K562 (cell line): ENCODE measurements at regions not wholly inside any gene's neighbourhood (a gene's known extent, or its start where the extent isn't known, plus 50 kb on each side); places are given as distances from the start of the nearest gene placed in this dataset.

Experiments
- ATAC-seq: fragments of 200-7000 bp; cut with Tn5 transposase; 3 replicates; pipeline ENCODE4 v1.9.1; 2020; ENCODE audit warnings: moderate library complexity
- BruUV-seq: library from RNA; stranded (reverse); fragments of 400-500 nt; replicated peaks from 2 replicates; lab custom pipeline; 2021; lab: Mats Ljungman, UMichigan
- CTCF ChIA-PET: fragments of 300-600 bp; formaldehyde crosslinking; extraction: SDS; loops from one replicate; lab custom pipeline; 2021; ENCODE audit warnings: low intra/inter-chr PET ratio; lab: Yijun Ruan, JAX
- POLR2A ChIA-PET: fragments of 300-600, 350-650 bp; sonication (Branson Sonifier 250); formaldehyde crosslinking; extraction: SDS; loops from one replicate; lab custom pipeline; 2021; ENCODE audit warnings: antibody characterized with exemption, inconsistent platforms; lab: Yijun Ruan, JAX
- DNase-seq, 4 experiments: peaks; one replicate each; pipeline versions ENCODE4 v3.0.0 to v3.0.0-alpha.2; 2011 to 2018; ENCODE audit warnings: low spot score in 3 of 4, mixed read lengths in 3 of 4; ENCODE audit errors: extremely low read depth in 1 of 4
- FAIRE-seq: peaks from 2 replicates; lab custom pipeline; 2011; peaks lifted over from hg19 to GRCh38; lab: Jason Lieb, UNC
- H2AFZ ChIP-seq: 2 replicates; pipeline ENCODE4 v1.6.0; 2011; ENCODE audit warnings: low read depth, low read length, control low read depth, inconsistent platforms
- H3K27ac ChIP-seq: fragments of 200-600 bp; 3 replicates; pipeline ENCODE4 v1.8.0; 2011; ENCODE audit warnings: low read depth, mild to moderate bottlenecking, control low read depth, inconsistent platforms, low read length, moderate library complexity, mixed read lengths; ENCODE audit errors: extremely low read depth
- H3K27me3 ChIP-seq, 2 experiments: fragments of 300-600 bp in 1 of 2; 2 replicates in 1 of 2; 3 replicates in 1 of 2; pipeline versions ENCODE4 v1.6.0 to v1.8.0; 2011; ENCODE audit warnings: inconsistent platforms in 2 of 2, low read length in 2 of 2, mild to moderate bottlenecking in 1 of 2, mixed read lengths in 1 of 2, moderate library complexity in 1 of 2; ENCODE audit not compliant: control insufficient read depth in 2 of 2, insufficient read depth in 2 of 2
- H3K36me3 ChIP-seq: fragments of 300-600 bp; 3 replicates; pipeline ENCODE4 v1.8.0; 2011; ENCODE audit warnings: mild to moderate bottlenecking, low read length, inconsistent platforms; ENCODE audit not compliant: control insufficient read depth, insufficient read depth
- H3K4me1 ChIP-seq, 2 experiments: fragments of 200-600 bp in 1 of 2; replicated peaks in 1 of 2; 2 replicates in 1 of 2; 3 replicates in 1 of 2; pipeline versions ENCODE4 v1.5.1 to v1.8.0; 2011; ENCODE audit warnings: inconsistent platforms in 2 of 2, low read length in 2 of 2, mild to moderate bottlenecking in 1 of 2, mixed read lengths in 1 of 2, moderate library complexity in 1 of 2; ENCODE audit not compliant: control insufficient read depth in 2 of 2, insufficient read depth in 2 of 2
- H3K4me2 ChIP-seq: 2 replicates; pipeline ENCODE4 v1.6.1; 2011; ENCODE audit warnings: low read length, control low read depth, inconsistent platforms, mixed read lengths; ENCODE audit not compliant: insufficient read depth
- H3K4me3 ChIP-seq: fragments of 200-600 bp; sonication (generic), shearing (Covaris generic); 2 replicates; pipeline ENCODE4 v1.5.1; 2016; ENCODE audit warnings: control low read depth, inconsistent platforms
- H3K79me2 ChIP-seq: fragments of 200-600 bp; 3 replicates; pipeline ENCODE4 v1.8.0; 2011; ENCODE audit warnings: low read length, inconsistent platforms; ENCODE audit not compliant: control insufficient read depth, insufficient read depth
- H3K9ac ChIP-seq, 2 experiments: 2 replicates each; pipeline versions ENCODE4 v1.6.0 to v1.6.1; 2011; ENCODE audit warnings: low read depth in 2 of 2, low read length in 2 of 2, control low read depth in 1 of 2, inconsistent platforms in 1 of 2, mild to moderate bottlenecking in 1 of 2, mixed read lengths in 1 of 2; ENCODE audit not compliant: insufficient read depth in 1 of 2
- H3K9me1 ChIP-seq: one replicate; pipeline ENCODE4 v1.6.0; 2011; ENCODE audit warnings: inconsistent platforms, mild to moderate bottlenecking, low read length, moderate library complexity; ENCODE audit not compliant: control insufficient read depth, insufficient read depth
- H3K9me3 ChIP-seq: replicated peaks from 2 replicates; pipeline ENCODE4 v1.5.1; 2011; ENCODE audit warnings: low read depth, low read length, inconsistent platforms; ENCODE audit not compliant: control insufficient read depth, insufficient read depth
- H4K20me1 ChIP-seq: replicated peaks from 2 replicates; pipeline ENCODE4 v1.6.1; 2011; ENCODE audit warnings: low read length, inconsistent platforms, mixed read lengths; ENCODE audit not compliant: control insufficient read depth, insufficient read depth
- CEBPG ChIP-seq, 3 experiments: fragments of 200-800 bp in 1 of 3; sonication (Bioruptor generic) in 1 of 3; sonication (generic) in 1 of 3; formaldehyde crosslinking in 1 of 3; IDR thresholded peaks in 2 of 3; conservative IDR thresholded peaks in 1 of 3; 2 replicates each; pipeline versions ENCODE4 v1.6.1 to v1.8.0; 2016 to 2022; ENCODE audit warnings: missing compliant biosample characterization in 2 of 3, missing genetic modification characterization in 2 of 3, mild to moderate bottlenecking in 1 of 3, missing genetic modification reagents in 1 of 3
- CGGBP1 ChIP-seq: fragments of 250-450 bp; sonication (Bioruptor Pico); IDR thresholded peaks from 2 replicates; pipeline ENCODE4 v1.9.0; 2021; ENCODE audit warnings: mild to moderate bottlenecking
- E2F3 ChIP-seq: fragments of 250-450 bp; sonication (Bioruptor Pico); IDR thresholded peaks from 2 replicates; pipeline ENCODE4 v1.4.0; 2020; ENCODE audit warnings: mild to moderate bottlenecking
- FOSL1 ChIP-seq: fragments of 200-800 bp; sonication (Bioruptor generic); conservative IDR thresholded peaks from 2 replicates; pipeline ENCODE4 v1.6.1; 2016; ENCODE audit warnings: missing genetic modification characterization, missing compliant biosample characterization
- GTF2F1 ChIP-seq: IDR thresholded peaks from 2 replicates; pipeline ENCODE4 v1.6.1; 2011; ENCODE audit warnings: low read depth, low read length, improper control_type of control experiment
- MNT ChIP-seq, 2 experiments: fragments of 450-650 bp; conservative IDR thresholded peaks; 2 replicates each; pipeline ENCODE4 v1.6.1; 2017; ENCODE audit warnings: mild to moderate bottlenecking in 2 of 2, moderate library complexity in 2 of 2
- NELFE ChIP-seq: IDR thresholded peaks from 2 replicates; pipeline ENCODE4 v1.6.1; 2011; ENCODE audit warnings: mild to moderate bottlenecking; ENCODE audit not compliant: insufficient read depth, insufficient read length
- NR1H2 ChIP-seq: sonication (generic); formaldehyde crosslinking; IDR thresholded peaks from 2 replicates; pipeline ENCODE4 v1.4.0; 2020; ENCODE audit warnings: mild to moderate bottlenecking, missing genetic modification reagents
- SMARCA4 ChIP-seq: fragments of 450-650 bp; IDR thresholded peaks from 2 replicates; pipeline ENCODE4 v1.6.1; 2016
- TCFL5 ChIP-seq: fragments of 250-450 bp; sonication (Bioruptor Pico); conservative IDR thresholded peaks from 2 replicates; pipeline ENCODE4 v1.6.1; 2021; ENCODE audit warnings: mild to moderate bottlenecking, moderate library complexity, matching md5 sums
- THRAP3 ChIP-seq: fragments of 450-650 bp; IDR thresholded peaks from 2 replicates; pipeline ENCODE4 v1.6.1; 2016; ENCODE audit warnings: mild to moderate bottlenecking, inconsistent platforms, borderline replicate concordance
- ZFX ChIP-seq: sonication (generic); formaldehyde crosslinking; IDR thresholded peaks from 2 replicates; pipeline ENCODE4 v1.8.0; 2022; ENCODE audit warnings: mild to moderate bottlenecking, missing genetic modification reagents, moderate library complexity
- ZNF146 ChIP-seq: IDR thresholded peaks from one replicate; pipeline ENCODE4 v1.6.1; 2018; ENCODE audit warnings: missing compliant biosample characterization; ENCODE audit not compliant: unreplicated experiment
- ZNF197 ChIP-seq: fragments of 200-800 bp; sonication (Bioruptor generic); IDR thresholded peaks from 2 replicates; pipeline ENCODE4 v1.6.1; 2016; ENCODE audit warnings: low read depth, missing genetic modification characterization, missing compliant biosample characterization
- ZNF511 ChIP-seq: sonication (generic); formaldehyde crosslinking; IDR thresholded peaks from 2 replicates; pipeline ENCODE4 v1.8.0; 2022; ENCODE audit warnings: mild to moderate bottlenecking, missing genetic modification reagents
- WGBS: fragments of 100-300 bp; shearing (Covaris generic); methylation state at CpG from one replicate; pipeline ENCODE4 v1.1.6; 2016; ENCODE audit warnings: low coverage, mixed read lengths; ENCODE audit not compliant: insufficient coverage; ENCODE audit errors: missing lambda C conversion rate; 5-methylcytosine and 5-hydroxymethylcytosine counted together
- in situ Hi-C: fragments of 300-500 bp; cut with MboI; formaldehyde crosslinking; loops from 4 replicates; pipeline ENCODE4 v1.15.0; 2018; ENCODE audit warnings: inconsistent platforms, mixed read lengths
- intact Hi-C: fragments of 100-400 bp; cut with micrococcal nuclease; formaldehyde crosslinking; loops from 2 replicates; pipeline ENCODE4 v1.14.2; 2022

GRCh38 chr7:18363751-18364380 lies 131.7 kb upstream of the HDAC9 start (continued):
- no peak for TF ChIP-seq SMARCA4
- no peak for TF ChIP-seq GTF2F1
- TF ChIP-seq NELFE = no peak
- TF ChIP-seq CEBPG (CRISPR knock-in tag; IDR thresholded peaks at IDR 0.05) = no peak
- no peak for TF ChIP-seq CEBPG (tag; conservative IDR thresholded peaks at IDR 0.05 in 1 of 2, IDR thresholded peaks at IDR 0.05 in 1 of 2)
- no peak for TF ChIP-seq ZFX (CRISPR knock-in tag)
- TF ChIP-seq TCFL5 = no peak

GRCh38 chr7:18364396-18364795 lies 131.2 kb upstream of the HDAC9 start:
- no peaks in the 10 kb centered on the region for H4K20me1 ChIP-seq
- H3K4me3 ChIP-seq = no peak overlapping the region
- no peak overlapping the region for H2AFZ ChIP-seq
- no peak for ATAC-seq
- no peak for FAIRE-seq
- no peaks in the 10 kb centered on the region for H3K4me1 ChIP-seq
- no peak overlapping the region for H3K27ac ChIP-seq
- no peaks in the 10 kb centered on the region for H3K36me3 ChIP-seq
- H3K27me3 ChIP-seq = no peaks in the 10 kb centered on the region
- H3K9ac ChIP-seq = no peak overlapping the region
- DNase-seq = no peak
- intact Hi-C loops (no loop called here), in situ Hi-C loops (loop anchor here (25.0 kb wide), 1 partner anchor 1298 kb away; no protein-coding TSS in a partner anchor)
- no TSS peak for BruUV-seq
- TF ChIP-seq ZNF146 (CRISPR knock-in tag) = no peak
- no peak for TF ChIP-seq ZNF197 (CRISPR knock-in tag)
- TF ChIP-seq E2F3 (CRISPR knock-in tag) = no peak
- TF ChIP-seq MNT (conservative IDR thresholded peaks at IDR 0.05) = no peak
- no peak for TF ChIP-seq ZNF511 (CRISPR knock-in tag)
- TF ChIP-seq THRAP3 = no peak
- no peak for TF ChIP-seq CGGBP1 (CRISPR knock-in tag)
- no peak for TF ChIP-seq NR1H2 (CRISPR knock-in tag)
- no peak for TF ChIP-seq FOSL1 (tag)
- ChIA-PET CTCF (no interaction called here), POLR2A (no interaction called here)
- H3K79me2 ChIP-seq = no peaks in the 10 kb centered on the region
- no peaks in the 10 kb centered on the region for H3K9me1 ChIP-seq
- no peaks in the 10 kb centered on the region for H3K9me3 ChIP-seq
- no peak overlapping the region for H3K4me2 ChIP-seq
- 0% methylated on average over 2 of the region's 2 CpGs for WGBS
